ENCODE measurements at regions not wholly inside any gene's neighbourhood (a gene's known extent, or its start where the extent isn't known, plus 50 kb on each side); places are given as distances from the start of the nearest gene placed in this dataset.

DNA sequence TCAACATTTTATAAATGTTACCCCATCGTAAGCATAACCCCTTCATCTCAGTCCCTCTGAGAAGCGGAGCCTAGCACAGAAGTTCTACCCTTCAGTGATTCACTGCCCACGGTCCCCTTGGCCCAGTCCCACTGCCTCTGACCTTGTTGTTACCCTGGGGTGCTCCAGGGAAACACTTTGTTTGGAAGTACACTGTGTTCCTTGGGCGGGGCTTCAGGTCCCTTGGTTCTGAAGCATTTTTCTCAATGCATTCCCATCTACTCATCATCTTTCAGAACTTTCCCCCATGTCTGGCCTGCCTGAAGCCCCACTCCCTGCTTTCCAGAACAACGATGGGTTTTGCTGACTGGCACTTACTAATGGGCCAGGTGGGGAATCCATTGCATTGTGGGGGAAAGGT, 296.2 kb downstream of the FOXA2 start:
- WGBS, 3 donors, result 75 to 85% (median 80%) methylated on average over 5 of the region's 5 CpGs
- no peak overlapping the region for H3K27ac ChIP-seq
- H3K9me3 ChIP-seq, result no peaks in the 10 kb centered on the region
- no peaks in the 10 kb centered on the region for H3K4me1 ChIP-seq
- DNase-seq (peak in 1 of 2 donors; percentile 12), ATAC-seq (no peak)
- no peaks in the 10 kb centered on the region for H3K27me3 ChIP-seq (ENCODE audit: insufficient read depth in 3 of 3, low read length in 2 of 3)
- no peak overlapping the region for H3K4me3 ChIP-seq
- no peaks in the 10 kb centered on the region for H3K36me3 ChIP-seq (ENCODE audit: insufficient read depth in 1 of 2, low read depth in 1 of 2)
- intact Hi-C loops (cut with DNase I), result no loop called here
- TF ChIP-seq, protein P1, sequence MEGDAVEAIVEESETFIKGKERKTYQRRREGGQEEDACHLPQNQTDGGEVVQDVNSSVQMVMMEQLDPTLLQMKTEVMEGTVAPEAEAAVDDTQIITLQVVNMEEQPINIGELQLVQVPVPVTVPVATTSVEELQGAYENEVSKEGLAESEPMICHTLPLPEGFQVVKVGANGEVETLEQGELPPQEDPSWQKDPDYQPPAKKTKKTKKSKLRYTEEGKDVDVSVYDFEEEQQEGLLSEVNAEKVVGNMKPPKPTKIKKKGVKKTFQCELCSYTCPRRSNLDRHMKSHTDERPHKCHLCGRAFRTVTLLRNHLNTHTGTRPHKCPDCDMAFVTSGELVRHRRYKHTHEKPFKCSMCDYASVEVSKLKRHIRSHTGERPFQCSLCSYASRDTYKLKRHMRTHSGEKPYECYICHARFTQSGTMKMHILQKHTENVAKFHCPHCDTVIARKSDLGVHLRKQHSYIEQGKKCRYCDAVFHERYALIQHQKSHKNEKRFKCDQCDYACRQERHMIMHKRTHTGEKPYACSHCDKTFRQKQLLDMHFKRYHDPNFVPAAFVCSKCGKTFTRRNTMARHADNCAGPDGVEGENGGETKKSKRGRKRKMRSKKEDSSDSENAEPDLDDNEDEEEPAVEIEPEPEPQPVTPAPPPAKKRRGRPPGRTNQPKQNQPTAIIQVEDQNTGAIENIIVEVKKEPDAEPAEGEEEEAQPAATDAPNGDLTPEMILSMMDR (IDR thresholded peaks at IDR 0.05), result no peak

DNA sequence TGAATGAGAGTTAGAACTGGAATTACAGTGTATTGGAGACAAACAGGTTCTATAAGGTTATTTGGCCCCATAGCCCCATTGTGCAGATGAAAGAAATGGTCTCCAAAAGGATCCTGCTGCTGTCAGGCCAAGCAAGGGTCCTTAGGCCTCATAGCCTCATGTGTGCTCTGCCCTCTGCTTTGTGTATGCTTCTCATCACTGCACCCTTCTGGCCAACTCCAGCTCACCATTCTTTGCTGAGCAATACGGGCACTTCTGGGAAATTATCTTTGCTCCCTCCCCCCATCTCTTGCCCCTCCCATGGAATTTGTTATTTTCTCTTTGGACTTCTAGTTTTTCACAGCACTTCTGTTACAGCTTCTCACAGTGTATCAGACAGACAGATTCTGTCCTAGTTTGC, 298.8 kb downstream of the FOXA2 start:
- H3K36me3 ChIP-seq (ENCODE audit: insufficient read depth in 1 of 2, low read depth in 1 of 2), result no peaks in the 10 kb centered on the region
- no peak for ATAC-seq
- H3K4me3 ChIP-seq, result no peak overlapping the region
- TF ChIP-seq, protein P1 (IDR thresholded peaks at IDR 0.05), result no peak
- intact Hi-C loops (cut with DNase I), result no loop called here
- no peak overlapping the region for H3K27ac ChIP-seq
- DNase-seq, result no peak
- 33 to 41% (median 38%) methylated on average over 1 of the region's 1 CpG for WGBS, 3 donors
- no peaks in the 10 kb centered on the region for H3K9me3 ChIP-seq
- H3K4me1 ChIP-seq, result no peaks in the 10 kb centered on the region
- H3K27me3 ChIP-seq (ENCODE audit: insufficient read depth in 3 of 3, low read length in 2 of 3), result no peaks in the 10 kb centered on the region

DNA sequence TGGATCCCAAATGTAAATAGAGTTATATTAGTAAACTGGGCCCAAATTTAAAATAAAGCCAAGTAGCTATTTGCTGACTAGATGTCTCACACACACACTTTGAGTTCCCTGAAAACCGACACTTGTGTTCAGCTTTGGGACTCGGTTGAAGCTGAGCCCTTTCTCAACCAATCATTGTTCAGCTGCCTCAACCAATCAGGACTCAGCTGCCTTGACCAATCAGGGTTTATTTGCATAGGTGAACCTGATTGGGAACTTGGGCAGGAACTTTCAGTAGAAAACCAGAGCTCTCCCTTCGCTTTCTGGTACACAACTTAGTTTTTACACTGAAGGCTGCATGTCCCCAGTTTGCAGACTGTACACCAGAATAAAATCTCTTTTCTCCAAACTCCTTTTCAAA, 301.7 kb downstream of the FOXA2 start:
- Histone ChIP-seq H3K4me1 (no peaks in the 10 kb centered on the region), H3K27me3 (ENCODE audit: insufficient read depth in 3 of 3, low read length in 2 of 3) (no peaks in the 10 kb centered on the region), H3K36me3 (ENCODE audit: insufficient read depth in 1 of 2, low read depth in 1 of 2) (no peaks in the 10 kb centered on the region), H3K9me3 (no peaks in the 10 kb centered on the region), H3K4me3 (no peak overlapping the region), H3K27ac (no peak overlapping the region)
- 52 to 70% (median 52%) methylated on average over 3 of the region's 3 CpGs for WGBS, 3 donors
- intact Hi-C loops (cut with DNase I), result no loop called here
- DNase-seq, result no peak
- TF ChIP-seq, protein P1 (IDR thresholded peaks at IDR 0.05), result no peak
- no peak for ATAC-seq

DNA sequence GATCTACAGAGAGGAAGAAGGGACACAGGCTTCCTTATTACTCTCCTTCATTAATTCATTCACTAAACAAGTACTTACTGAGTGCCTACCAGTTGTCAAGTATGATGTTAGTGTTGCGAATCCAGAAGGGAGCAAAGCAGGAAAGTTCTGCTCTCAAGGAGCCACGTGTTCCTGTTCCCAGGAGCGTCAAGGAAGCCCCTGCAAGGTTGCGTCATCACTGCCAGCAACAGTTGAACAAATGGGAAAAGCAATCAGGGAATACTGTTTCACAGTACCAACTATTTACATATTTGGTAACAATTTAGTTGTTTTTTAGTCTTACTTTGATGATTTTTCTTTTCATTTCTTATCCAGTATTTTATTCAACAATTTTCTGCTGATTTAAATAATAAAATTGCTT, 310.0 kb downstream of the FOXA2 start:
- intact Hi-C loops (cut with DNase I), result no loop called here
- 49 to 60% (median 55%) methylated on average over 4 of the region's 4 CpGs for WGBS, 3 donors
- Histone ChIP-seq H3K27me3 (ENCODE audit: insufficient read depth in 3 of 3, low read length in 2 of 3) (peaks cover 0 to 2% (median 0%) of the 10 kb centered on the region in 3 donors), H3K36me3 (ENCODE audit: insufficient read depth in 1 of 2, low read depth in 1 of 2) (no peaks in the 10 kb centered on the region), H3K9me3 (no peaks in the 10 kb centered on the region), H3K4me1 (no peaks in the 10 kb centered on the region), H3K27ac (no peak overlapping the region), H3K4me3 (no peak overlapping the region)
- TF ChIP-seq, protein P1 (IDR thresholded peaks at IDR 0.05), result no peak
- DNase-seq, result no peak
- no peak for ATAC-seq

DNA sequence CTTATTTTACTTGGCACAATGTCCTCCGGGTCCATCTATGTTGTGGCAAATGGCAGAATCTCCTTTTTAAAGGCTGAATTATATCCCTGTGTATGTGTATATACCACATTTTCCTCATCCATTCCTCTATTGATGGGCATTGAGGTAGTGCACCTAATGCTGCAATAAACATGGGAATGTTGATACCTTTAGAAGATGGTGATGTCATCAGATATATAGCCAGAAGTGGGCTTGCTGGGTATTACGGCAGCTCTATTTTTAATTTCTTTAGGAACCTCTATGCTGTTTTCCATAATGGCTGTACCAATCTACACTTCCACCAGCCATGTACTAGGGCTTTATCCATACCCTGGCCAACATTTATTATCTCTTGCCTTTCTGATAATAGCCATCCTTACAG, 315.7 kb downstream of the FOXA2 start:
- Histone ChIP-seq H3K9me3 (no peaks in the 10 kb centered on the region), H3K36me3 (ENCODE audit: insufficient read depth in 1 of 2, low read depth in 1 of 2) (no peaks in the 10 kb centered on the region), H3K27ac (no peak overlapping the region), H3K4me1 (no peaks in the 10 kb centered on the region), H3K4me3 (no peak overlapping the region), H3K27me3 (ENCODE audit: insufficient read depth in 3 of 3, low read length in 2 of 3) (peaks cover 0 to 2% (median 0%) of the 10 kb centered on the region in 3 donors)
- WGBS, 3 donors, result 89 to 92% (median 89%) methylated on average over 2 of the region's 2 CpGs
- ATAC-seq (no peak), DNase-seq (no peak)
- intact Hi-C loops (cut with DNase I), result no loop called here
- TF ChIP-seq, protein P1 (IDR thresholded peaks at IDR 0.05), result no peak
